ENCODE measurements at regions not wholly inside any gene's neighbourhood (a gene's known extent, or its start where the extent isn't known, plus 50 kb on each side); places are given as distances from the start of the nearest gene placed in this dataset.

DNA sequence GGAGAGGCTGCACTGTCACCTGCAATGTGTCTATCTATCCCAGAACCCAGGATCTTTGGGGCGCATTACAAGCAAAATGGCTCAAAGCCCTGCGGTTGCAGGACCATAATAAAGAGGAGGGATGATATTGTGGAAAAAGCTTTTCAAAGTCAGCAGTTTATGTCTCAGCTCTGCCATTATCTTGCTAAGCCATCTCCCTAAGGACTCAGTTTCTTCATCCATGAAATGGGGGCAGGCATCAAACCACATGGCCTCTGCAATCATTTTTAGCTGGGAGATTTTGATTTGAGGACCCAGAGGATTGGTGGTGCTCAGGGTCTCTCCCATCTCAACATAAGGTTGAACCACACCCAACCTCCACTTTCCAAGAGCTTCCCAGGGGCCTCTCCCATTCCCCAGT is 513.8 kb downstream of the MIAT start:
- no peaks in the 10 kb centered on the region for H3K9me3 ChIP-seq (replicated peaks)
- H3K4me1 ChIP-seq: no peaks in the 10 kb centered on the region
- H3K4me3 ChIP-seq: no peak overlapping the region
- H3K27me3 ChIP-seq (ENCODE audit: low read depth): peaks cover 81% of the 10 kb centered on the region
- DNase-seq: no peak
- no peaks in the 10 kb centered on the region for H3K36me3 ChIP-seq
- intact Hi-C loops (cut with micrococcal nuclease): no loop called here
- H3K27ac ChIP-seq (replicated peaks): no peak overlapping the region
- no peak for TF ChIP-seq CTCF (IDR thresholded peaks at IDR 0.05; ENCODE audit: borderline replicate concordance)

DNA sequence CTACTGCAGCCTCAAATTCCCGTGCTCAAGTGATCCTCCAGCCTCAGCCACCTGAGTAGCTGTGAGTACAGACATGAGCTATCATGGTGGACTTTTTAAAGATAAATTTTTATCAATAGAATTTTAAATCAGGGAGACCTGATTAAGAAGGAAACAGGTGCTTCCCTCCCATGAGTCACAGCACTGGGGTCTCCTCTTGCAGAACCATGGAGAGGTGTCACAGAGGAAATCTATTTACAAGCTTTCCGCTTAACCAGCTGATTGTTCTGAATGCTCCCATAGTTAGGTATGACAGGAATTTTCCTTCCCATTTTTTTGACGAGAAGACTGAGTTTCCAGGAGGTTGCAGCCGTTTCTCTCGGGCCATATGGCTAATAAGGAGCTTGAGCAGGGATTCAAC is 516.1 kb downstream of the MIAT start:
- no peak for DNase-seq
- no peak for TF ChIP-seq CTCF (IDR thresholded peaks at IDR 0.05; ENCODE audit: borderline replicate concordance)
- no peaks in the 10 kb centered on the region for H3K36me3 ChIP-seq
- intact Hi-C loops (cut with micrococcal nuclease): no loop called here
- peaks cover 72% of the 10 kb centered on the region for H3K27me3 ChIP-seq (ENCODE audit: low read depth)
- no peaks in the 10 kb centered on the region for H3K9me3 ChIP-seq (replicated peaks)
- no peaks in the 10 kb centered on the region for H3K4me1 ChIP-seq
- H3K27ac ChIP-seq (replicated peaks): no peak overlapping the region
- H3K4me3 ChIP-seq: no peak overlapping the region

DNA sequence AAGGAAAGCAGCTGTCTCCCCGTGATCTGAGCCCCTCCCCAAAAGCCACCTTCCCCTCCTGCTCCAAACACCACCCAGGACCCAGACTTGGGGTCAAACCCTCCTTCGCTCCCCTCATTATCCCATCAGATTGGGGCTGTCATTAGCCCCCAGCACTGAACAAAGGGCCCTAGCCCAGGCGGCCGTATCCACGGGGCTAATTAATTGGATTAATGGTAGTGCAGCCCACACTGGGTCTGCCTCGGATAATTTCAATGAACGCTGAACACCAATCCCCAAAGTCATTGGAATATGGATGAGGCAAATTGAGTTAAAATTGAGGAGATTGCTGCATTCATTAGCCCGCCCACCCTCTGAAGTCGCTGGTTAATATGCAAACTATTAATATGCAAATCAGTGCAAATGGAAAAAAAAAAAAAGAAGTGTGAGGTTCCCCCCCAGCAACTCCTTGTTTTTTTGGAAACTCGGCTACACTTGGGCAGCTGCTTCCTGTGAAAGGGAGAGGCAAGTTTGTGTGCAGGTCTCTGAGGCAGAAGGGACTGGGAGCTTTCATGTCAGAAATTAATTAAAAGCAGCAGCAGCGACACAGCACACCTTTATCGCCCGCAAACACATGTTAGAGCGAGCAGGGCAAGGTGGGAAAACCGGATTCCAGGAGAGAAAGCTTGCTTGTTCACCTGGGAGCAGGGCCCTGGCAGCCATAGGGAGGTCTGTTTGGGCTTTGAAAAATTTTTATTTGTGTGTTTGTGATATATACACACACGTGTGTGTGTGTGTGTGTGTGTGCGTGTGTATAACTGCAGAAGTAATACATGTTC is 517.8 kb downstream of the MIAT start:
- Histone ChIP-seq H3K4me1 (no peaks in the 10 kb centered on the region), H3K4me3 (no peak overlapping the region), H3K9me3 (replicated peaks) (no peaks in the 10 kb centered on the region), H3K27ac (replicated peaks) (no peak overlapping the region), H3K36me3 (no peaks in the 10 kb centered on the region), H3K27me3 (ENCODE audit: low read depth) (peaks cover 65% of the 10 kb centered on the region)
- TF ChIP-seq CTCF (IDR thresholded peaks at IDR 0.05; ENCODE audit: borderline replicate concordance): no peak
- intact Hi-C loops (cut with micrococcal nuclease): no loop called here
- DNase-seq: no peak

- no peak overlapping the region for H3K4me3 ChIP-seq
- H3K27me3 ChIP-seq (ENCODE audit: low read depth): peaks cover 70% of the 10 kb centered on the region
- H3K27ac ChIP-seq (replicated peaks): no peak overlapping the region
- H3K9me3 ChIP-seq (replicated peaks): no peaks in the 10 kb centered on the region
- no peaks in the 10 kb centered on the region for H3K4me1 ChIP-seq
- no peak for DNase-seq
- intact Hi-C loops (cut with micrococcal nuclease): no loop called here
- no peaks in the 10 kb centered on the region for H3K36me3 ChIP-seq
- no peak for TF ChIP-seq CTCF (IDR thresholded peaks at IDR 0.05; ENCODE audit: borderline replicate concordance)
Observed at GRCh38 chr22:27175974-27176373, 518.6 kb downstream of the MIAT start.

GRCh38 chr22:27179161-27179560 is 521.8 kb downstream of the MIAT start:
- Histone ChIP-seq H3K4me1 (no peaks in the 10 kb centered on the region), H3K9me3 (replicated peaks) (no peaks in the 10 kb centered on the region), H3K4me3 (no peak overlapping the region), H3K27ac (replicated peaks) (no peak overlapping the region), H3K36me3 (no peaks in the 10 kb centered on the region), H3K27me3 (ENCODE audit: low read depth) (peaks cover 63% of the 10 kb centered on the region)
- intact Hi-C loops (cut with micrococcal nuclease): no loop called here
- TF ChIP-seq CTCF (IDR thresholded peaks at IDR 0.05; ENCODE audit: borderline replicate concordance): no peak
- no peak for DNase-seq

Data from left ventricle myocardium inferior (tissue), 1 donor.